ENCODE measurements at regions not wholly inside any gene's neighbourhood (a gene's known extent, or its start where the extent isn't known, plus 50 kb on each side); places are given as distances from the start of the nearest gene placed in this dataset.

DNA sequence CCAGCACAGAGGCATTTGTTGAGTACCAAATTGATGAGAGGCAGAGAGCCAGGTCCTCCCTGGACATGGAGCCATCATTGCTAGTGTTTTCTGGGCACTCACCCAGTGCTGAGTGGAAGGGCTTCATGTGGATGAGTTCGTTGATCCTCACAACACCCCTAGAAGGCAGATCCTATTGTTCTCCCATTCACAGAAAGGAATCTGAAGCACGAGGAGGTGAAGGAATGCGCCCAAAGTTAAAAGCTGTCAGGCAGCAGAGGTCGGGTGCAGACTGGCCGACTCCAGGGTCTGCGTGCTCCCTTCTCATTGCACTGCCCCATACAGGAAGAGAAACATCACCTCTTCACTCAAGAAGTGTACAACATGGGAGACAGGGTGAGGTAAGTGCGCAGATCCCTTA, 153.5 kb upstream of the TNPO1 start:
- no peaks in the 10 kb centered on the region for H3K27me3 ChIP-seq
- DNase-seq: no peak
- no peaks in the 10 kb centered on the region for H3K9me3 ChIP-seq
- H3K4me3 ChIP-seq: no peak overlapping the region
- H3K36me3 ChIP-seq: no peaks in the 10 kb centered on the region

DNA sequence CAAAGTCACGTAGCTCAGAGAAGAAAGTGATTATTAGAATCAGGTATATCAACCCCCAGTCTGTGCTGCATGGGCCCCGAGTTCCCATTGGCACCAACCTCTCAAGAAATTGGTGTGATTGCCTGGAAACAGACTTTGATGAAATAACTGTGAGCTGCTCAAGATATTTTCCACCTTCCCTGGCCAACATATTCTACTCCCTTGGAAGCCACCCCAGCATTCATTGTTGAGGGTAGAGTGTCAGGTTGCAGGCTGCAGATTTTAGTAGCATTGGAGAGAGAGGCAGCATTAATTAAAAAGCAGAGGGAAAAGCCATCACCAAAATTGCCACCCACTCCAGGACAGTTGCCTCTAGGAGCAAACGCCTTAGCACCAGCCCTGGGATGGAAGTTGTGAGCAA, 154.2 kb upstream of the TNPO1 start:
- DNase-seq: no peak
- H3K9me3 ChIP-seq: no peaks in the 10 kb centered on the region
- H3K27me3 ChIP-seq: no peaks in the 10 kb centered on the region
- H3K36me3 ChIP-seq: no peaks in the 10 kb centered on the region
- H3K4me3 ChIP-seq: no peak overlapping the region

DNA sequence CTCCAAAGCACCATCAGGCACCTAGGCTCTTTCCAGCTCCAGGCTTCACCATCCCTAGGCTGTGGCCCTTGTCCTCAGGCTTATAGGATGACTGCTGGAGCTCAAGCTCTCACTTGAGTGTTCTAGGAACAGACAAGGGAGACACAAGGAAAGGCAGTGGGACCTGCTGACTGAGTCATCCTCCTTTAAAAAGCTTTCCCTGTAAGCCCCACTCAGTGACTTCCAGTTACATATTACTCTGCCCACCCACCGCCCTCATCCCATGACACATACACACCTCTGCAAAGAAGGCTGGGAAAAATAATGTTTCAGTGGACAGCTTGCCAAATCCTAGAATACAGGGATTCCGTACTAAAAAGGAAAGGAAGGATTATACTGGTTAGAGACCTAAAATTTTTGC, 154.2 kb upstream of the ZNF366 start:
- no peaks in the 10 kb centered on the region for H3K36me3 ChIP-seq
- peak; percentile 40 for DNase-seq
- H3K9me3 ChIP-seq: no peaks in the 10 kb centered on the region
- no peaks in the 10 kb centered on the region for H3K27me3 ChIP-seq
- H3K4me3 ChIP-seq: no peak overlapping the region

DNA sequence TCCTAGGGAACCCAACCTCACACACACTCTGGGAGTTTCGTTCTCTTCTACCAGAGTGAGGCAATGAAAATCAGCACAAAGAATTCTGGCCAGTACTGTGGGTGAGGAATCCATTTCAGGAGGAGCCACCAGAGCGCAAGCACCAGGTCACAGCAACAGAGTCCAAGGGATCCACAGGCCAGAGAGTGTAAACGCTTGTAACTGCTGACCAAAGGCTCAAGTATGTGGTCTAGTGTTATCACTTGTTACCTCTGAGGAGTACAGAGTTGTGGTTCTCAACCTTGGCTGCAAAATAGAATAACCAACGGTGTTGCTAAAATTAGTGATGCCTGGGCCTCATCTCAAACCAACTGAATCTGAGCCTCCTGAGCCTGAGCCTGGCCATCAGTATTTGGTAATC, 152.5 kb upstream of the ZNF366 start:
- no peaks in the 10 kb centered on the region for H3K27me3 ChIP-seq

DNA sequence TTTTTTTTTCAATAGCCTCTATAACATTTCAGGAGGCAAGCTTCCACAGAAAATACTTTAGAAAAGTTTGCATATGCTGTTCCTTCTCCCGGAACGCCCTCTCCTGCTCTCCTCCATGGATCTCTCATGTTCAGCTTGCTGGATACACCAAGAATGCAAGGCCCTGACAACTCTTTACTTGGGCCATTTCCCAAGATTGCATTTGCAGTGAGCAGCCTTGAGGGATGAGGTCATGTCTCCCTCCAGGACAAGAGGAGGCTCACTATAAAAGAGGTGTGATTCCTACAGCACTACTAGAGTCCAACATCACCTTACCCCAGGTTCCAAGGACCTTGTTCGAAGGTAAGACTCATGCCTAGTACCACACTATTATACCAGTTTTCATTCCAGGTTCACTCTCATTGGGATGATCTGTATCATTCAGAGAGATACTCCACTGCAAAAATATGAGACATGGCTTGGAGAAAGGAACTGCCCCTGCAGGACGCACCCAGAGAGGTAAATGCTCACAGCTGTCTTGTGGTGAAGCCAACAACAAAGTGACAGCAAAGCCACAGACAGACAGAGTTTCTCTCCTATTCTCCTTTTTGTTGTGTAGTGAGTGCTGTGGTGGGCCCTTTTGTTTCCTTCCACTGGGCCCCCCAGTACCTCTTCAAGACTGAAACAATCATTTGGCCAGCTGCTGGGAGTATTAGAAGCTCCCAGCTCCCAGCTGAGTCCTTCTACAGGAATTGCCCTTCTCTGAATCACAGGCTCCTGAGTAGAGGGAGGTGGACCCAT, 151.7 kb upstream of the ZNF366 start:
- Histone ChIP-seq H3K36me3 (no peaks in the 10 kb centered on the region), H3K9me3 (no peaks in the 10 kb centered on the region), H3K27me3 (no peaks in the 10 kb centered on the region), H3K4me3 (no peak overlapping the region)
- no peak for DNase-seq

More for the DNA sequence above, 152.5 kb upstream of the ZNF366 start:
- Histone ChIP-seq H3K9me3 (no peaks in the 10 kb centered on the region), H3K36me3 (no peaks in the 10 kb centered on the region), H3K4me3 (no peak overlapping the region)
- DNase-seq: no peak

DNA sequence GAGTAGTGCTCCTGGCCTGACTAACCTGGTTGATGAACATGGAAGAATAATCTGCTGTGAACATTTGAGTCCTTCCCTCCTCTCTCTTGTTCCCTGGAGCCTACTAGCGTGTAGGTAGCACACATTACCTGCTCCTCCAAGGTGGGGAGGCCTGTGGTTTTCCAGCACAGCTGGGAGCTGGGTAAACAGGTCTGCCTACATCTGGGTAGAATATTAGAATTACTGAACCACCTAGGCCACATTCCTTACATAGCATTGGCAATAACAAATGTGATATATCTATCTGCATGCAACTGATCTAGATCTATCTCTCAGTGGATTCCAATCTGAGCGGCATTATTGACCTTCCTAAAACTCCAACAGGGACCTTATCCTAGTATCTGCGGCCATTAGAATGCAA, 151.0 kb upstream of the ZNF366 start:
- Histone ChIP-seq H3K4me3 (no peak overlapping the region), H3K36me3 (no peaks in the 10 kb centered on the region), H3K27me3 (no peaks in the 10 kb centered on the region), H3K9me3 (no peaks in the 10 kb centered on the region)
- no peak for DNase-seq

DNA sequence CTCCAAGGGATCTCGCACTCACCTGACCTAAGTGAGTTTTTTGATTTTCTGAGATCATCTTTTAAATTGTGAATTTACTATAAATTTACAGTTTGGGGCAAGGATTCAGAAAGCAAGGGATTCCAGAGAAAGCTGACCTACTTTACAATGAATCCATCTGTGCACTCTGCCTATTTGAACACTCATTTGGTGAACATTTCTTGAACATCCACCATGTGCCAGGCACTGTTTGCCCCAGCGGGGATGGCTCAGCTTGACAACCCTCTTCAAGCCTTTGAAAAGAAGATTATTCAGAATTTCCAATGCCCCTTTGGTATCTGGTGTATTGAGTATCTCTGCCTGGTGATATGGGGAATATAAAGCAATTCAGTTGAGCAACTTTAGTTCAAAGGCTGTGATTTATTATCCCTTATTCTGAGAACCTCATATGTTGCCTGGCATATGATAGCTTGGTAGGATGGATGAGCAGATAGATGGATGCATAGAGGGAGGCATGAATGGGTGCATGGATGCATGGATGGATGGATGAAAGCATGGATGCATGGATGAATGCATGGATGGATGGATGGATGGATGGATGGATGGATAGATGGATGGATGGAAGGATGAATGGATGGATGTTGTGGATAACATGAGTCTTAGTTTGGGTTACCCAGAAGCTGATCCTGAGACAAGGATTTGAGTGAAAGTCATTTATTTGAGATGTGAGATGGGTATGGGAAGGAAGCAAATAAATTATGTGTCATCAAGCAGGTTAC, 149.7 kb upstream of the ZNF366 start:
- no peaks in the 10 kb centered on the region for H3K36me3 ChIP-seq
- H3K9me3 ChIP-seq: no peaks in the 10 kb centered on the region
- H3K27me3 ChIP-seq: no peaks in the 10 kb centered on the region
- no peak overlapping the region for H3K4me3 ChIP-seq
- DNase-seq: no peak

DNA sequence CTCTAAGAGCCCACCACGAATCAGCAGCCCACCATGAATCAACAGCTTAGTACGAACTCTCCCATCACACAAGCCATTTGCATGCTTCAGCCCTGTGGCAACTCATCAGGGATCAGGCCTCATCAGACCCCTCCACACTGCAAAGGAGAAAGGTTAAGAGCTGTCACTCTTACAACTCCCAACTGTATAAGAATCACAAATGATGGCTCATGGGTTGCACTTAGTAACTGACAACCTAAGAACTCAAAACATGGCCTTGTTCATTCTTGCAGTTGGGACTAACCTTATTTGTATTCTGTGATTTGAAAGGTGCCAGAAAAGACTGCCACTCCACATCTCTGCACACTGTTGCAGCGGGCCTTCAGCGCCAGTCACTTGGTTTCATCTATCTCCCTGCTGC, 149.1 kb upstream of the ZNF366 start:
- Histone ChIP-seq H3K4me3 (no peak overlapping the region), H3K9me3 (no peaks in the 10 kb centered on the region), H3K27me3 (no peaks in the 10 kb centered on the region), H3K36me3 (no peaks in the 10 kb centered on the region)
- no peak for DNase-seq

DNA sequence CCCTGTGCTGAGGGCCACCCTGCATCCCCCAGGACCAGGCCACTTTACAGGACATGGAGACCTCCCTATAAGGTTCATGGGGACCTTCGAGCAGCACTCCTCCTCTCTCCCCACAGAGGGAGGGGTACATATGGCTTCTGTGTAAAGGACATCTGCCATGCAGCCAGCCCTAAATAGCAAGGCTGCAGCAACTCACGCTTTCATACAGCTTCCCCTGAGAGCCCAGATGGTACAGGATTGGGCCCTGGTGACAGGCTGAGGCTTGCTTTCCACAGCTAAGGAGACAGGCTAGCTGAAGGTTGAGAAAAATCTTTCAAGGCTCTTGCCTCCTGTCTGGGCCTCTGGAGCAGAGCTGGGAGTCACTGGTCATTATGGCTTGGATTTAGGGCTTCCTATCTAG, 147.0 kb upstream of the ZNF366 start:
- DNase-seq: no peak
- H3K27me3 ChIP-seq: no peaks in the 10 kb centered on the region
- no peaks in the 10 kb centered on the region for H3K9me3 ChIP-seq
- no peak overlapping the region for H3K4me3 ChIP-seq
- H3K36me3 ChIP-seq: no peaks in the 10 kb centered on the region

DNA sequence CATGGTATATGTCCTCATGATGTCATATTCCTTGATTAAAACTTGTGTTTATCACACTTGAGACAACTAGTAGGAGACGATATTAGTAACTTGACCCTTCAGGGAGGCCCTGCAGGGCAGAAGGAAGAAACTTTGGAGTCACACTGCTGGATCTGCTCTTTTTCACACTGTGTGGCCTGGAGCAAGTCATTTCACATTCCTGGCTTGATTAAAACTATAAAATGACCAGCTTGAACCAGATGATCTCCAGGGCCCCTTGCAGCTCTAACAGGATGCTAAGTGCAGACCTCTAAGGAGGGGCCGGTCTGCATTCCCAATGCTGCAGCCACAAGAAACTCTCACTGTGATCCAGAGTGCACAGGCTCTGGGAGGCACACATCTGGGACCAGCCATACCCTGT, 146.4 kb upstream of the ZNF366 start:
- Histone ChIP-seq H3K9me3 (no peaks in the 10 kb centered on the region), H3K4me3 (no peak overlapping the region), H3K36me3 (no peaks in the 10 kb centered on the region), H3K27me3 (no peaks in the 10 kb centered on the region)
- no peak for DNase-seq

DNA sequence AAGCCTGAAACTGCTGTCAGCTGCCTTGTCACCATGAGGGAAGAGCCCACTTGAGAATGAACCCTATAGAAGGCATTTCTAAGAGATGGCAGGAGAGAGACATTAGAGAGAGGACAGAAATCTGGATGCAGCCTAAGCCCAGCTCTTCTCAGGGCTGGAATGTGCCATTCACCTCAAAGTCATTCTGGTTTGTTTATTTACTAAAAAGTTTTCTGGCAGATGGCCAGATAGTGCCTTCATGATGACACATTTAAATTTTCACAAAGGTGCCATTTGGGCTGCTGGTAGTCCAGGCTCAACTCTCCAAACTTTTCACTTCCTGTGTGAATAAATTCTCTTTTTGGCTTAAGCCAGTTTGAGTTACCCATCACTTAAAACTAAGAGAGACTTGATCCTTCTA, 144.6 kb upstream of the ZNF366 start:
- DNase-seq: no peak
- H3K4me3 ChIP-seq: no peak overlapping the region
- H3K9me3 ChIP-seq: no peaks in the 10 kb centered on the region
- H3K36me3 ChIP-seq: no peaks in the 10 kb centered on the region
- no peaks in the 10 kb centered on the region for H3K27me3 ChIP-seq

DNA sequence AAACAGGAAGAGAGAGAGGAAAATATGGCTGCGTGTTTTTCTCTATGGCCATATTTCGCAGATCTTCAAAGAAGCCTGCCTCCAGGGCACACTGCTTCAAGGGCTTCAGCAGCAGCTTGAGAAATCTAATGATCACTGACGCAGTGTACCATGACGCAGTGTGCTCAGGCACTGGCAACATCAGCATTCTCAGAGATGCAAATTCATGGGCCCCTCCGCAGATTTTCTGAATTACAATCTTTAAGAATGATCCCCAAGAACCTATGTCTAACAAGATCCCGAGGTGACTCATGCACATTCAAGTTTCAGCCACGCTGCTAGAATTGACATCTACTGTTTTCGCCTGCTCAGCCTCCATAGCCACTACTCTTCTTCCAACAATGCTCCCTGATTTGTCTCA, 143.9 kb upstream of the ZNF366 start:
- Histone ChIP-seq H3K27me3 (no peaks in the 10 kb centered on the region), H3K36me3 (no peaks in the 10 kb centered on the region), H3K9me3 (no peaks in the 10 kb centered on the region), H3K4me3 (no peak overlapping the region)
- DNase-seq: no peak

DNA sequence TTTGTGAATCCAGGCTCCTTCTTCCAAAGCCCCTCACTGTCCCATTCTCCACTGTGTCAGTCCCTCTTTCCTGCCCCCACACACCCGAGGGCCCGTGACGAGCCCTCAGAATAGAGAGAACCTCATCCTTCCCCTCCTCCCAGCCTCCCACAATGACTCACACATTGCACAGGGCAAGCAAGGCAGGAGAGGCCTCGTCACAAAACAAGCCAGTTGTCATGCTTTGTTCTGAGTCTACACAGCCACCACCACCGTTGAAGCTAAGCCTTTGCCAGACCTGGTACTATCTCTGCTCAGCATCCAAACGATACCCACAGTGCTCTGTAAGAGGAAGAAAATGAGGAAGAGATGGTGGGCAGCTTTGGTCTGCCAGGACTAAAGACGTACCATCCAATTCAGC, 142.2 kb upstream of the ZNF366 start:
- no peaks in the 10 kb centered on the region for H3K36me3 ChIP-seq
- H3K4me3 ChIP-seq: no peak overlapping the region
- H3K27me3 ChIP-seq: no peaks in the 10 kb centered on the region
- H3K9me3 ChIP-seq: no peaks in the 10 kb centered on the region
- DNase-seq: no peak

DNA sequence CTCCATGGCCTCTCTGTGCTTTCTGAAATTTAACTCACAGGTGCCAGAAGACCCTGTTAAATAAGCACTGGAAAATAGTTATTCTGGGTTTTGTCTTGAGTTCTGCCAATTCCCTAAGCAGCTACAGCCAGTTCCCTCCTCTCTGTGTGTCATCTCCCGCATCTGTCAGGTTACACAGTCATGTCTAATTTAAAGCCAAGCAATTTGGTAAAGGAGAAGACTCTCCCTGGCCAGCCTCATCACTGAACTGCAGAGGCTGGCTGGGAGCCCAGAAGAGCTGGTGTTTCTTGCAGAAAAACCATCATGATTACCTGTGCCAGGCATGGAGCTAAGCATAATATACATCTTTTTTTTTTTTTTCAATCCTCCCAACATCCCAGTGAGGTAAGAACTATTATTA, 141.3 kb upstream of the ZNF366 start:
- Histone ChIP-seq H3K4me3 (no peak overlapping the region), H3K27me3 (no peaks in the 10 kb centered on the region), H3K36me3 (no peaks in the 10 kb centered on the region), H3K9me3 (no peaks in the 10 kb centered on the region)
- DNase-seq: peak; percentile 56

DNA sequence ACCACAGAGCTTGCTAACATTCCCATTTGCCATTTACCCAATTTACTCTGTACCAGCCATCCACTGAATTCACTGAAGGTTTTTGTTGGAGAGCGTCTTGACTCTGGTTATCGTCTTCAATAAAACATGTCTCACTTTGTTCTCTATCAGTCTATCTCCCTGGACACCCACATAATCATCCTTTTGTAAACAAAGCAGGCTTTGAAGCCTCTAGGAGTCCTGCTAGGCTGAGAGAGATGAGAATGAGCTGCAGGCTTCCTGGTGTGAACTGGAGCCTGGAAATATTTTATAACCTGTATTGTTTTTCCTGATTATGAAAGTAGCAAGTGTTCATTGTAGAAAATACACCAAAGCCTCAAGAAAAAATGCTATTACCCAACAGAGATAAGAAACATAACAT, 140.6 kb upstream of the ZNF366 start:
- H3K4me3 ChIP-seq: no peak overlapping the region
- no peak for DNase-seq

DNA sequence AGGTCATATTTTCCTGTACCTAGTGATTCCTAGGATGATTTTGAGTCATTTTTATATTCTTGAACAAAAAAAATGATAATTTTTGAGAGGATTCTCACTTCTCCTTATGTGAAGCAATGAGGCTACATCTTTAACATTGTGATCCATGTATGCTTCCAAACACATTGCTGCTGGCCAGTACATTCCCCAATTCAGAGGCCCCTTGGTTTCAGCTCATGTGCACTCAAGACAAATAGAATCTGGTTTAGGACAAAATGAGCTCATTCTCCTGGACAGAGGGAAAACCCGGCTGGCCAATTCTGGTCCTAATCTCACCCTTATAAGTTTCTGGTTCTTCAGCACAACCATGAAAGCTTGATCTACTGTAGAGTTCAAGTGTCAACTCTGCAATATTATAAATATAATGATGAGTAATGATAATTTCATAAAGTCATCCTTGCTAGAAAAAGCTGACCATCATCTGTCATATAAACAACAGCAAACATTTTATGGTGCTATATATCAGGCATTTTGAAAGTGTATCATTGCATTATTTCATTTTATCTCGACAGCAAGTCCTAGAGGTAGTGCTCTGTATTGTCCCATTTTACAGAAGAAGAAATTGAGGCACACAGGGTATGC, 139.1 kb upstream of the ZNF366 start:
- Histone ChIP-seq H3K36me3 (no peaks in the 10 kb centered on the region), H3K9me3 (no peaks in the 10 kb centered on the region), H3K27me3 (no peaks in the 10 kb centered on the region), H3K4me3 (no peak overlapping the region)
- DNase-seq: no peak

More for the DNA sequence above, 140.6 kb upstream of the ZNF366 start:
- Histone ChIP-seq H3K27me3 (no peaks in the 10 kb centered on the region), H3K36me3 (no peaks in the 10 kb centered on the region), H3K9me3 (no peaks in the 10 kb centered on the region)

DNA sequence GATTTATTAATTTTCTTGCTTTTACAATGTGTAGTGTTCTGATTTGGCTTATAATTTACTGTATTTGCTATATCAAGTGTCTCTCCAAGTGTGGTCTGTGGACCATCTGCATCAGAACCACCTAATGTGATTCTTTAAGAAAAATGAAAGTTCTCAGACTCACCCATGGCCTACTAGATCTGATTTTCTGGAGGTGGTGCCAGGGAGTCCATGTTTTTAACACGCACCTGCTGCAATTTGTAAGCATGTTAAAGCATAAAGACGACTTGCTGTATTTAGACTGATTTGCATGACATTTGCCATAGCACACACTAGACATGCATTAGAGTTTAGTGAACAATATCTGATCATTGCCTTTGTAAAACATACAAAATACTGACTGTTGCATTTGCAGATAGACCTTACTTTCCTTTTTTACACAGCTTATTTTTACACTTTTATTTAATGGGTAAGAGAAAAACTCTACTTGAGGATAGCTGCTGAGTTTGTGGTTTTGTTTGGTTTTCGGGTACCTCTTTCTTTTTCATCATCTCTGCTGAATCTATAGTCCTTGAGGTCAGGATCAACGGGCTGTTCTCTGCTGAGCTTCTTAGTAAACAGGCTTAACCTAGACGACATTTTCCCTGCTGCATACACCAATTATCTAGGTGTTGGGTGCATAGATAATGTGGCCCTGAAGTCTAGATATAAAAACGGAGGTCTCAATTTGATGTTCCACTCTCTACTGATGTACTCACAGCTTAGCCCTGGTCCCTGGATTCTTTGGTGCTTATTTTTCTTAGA, 138.0 kb upstream of the ZNF366 start:
- no peaks in the 10 kb centered on the region for H3K36me3 ChIP-seq
- H3K27me3 ChIP-seq: no peaks in the 10 kb centered on the region

More for the DNA sequence above, 138.0 kb upstream of the ZNF366 start:
- Histone ChIP-seq H3K9me3 (no peaks in the 10 kb centered on the region), H3K4me3 (no peak overlapping the region)
- DNase-seq: no peak

Data from MG63 (cell line).